Activated T-cell treated with anti-CD3 and anti-CD28 coated beads for 24 hours (primary cell): ENCODE measurements at regions not wholly inside any gene's neighbourhood (a gene's known extent, or its start where the extent isn't known, plus 50 kb on each side); places are given as distances from the start of the nearest gene placed in this dataset.
"Not testable (repeated sequence)": the region's sequence is repeated elsewhere in the genome, so short reads cannot be mapped to it uniquely, and the experiment has no call there.

ENCODE experiments used
- DNase-seq: peaks from one replicate; pipeline ENCODE4 v3.0.0-alpha.2; 2020; ENCODE audit warnings: low read depth

GRCh38 chr4:53920116-53920515, 144.3 kb downstream of the CHIC2 start:
- DNase-seq = no peak

GRCh38 chr4:53919535-53919934, 144.9 kb downstream of the CHIC2 start:
- DNase-seq = no peak

GRCh38 chr4:53917729-53918128, 146.7 kb downstream of the CHIC2 start:
- no peak for DNase-seq

GRCh38 chr4:53916431-53916889, 147.9 kb downstream of the CHIC2 start:
- DNase-seq = no peak

- DNase-seq = no peak
Observed at GRCh38 chr4:53914313-53915016, 149.9 kb downstream of the CHIC2 start.

- no peak for DNase-seq
Observed at GRCh38 chr4:53913771-53914170, 150.6 kb downstream of the CHIC2 start.

- DNase-seq = no peak
Observed at GRCh38 chr4:53912766-53913497, 151.5 kb downstream of the CHIC2 start.

- no peak for DNase-seq
Observed at GRCh38 chr4:53908661-53909078, 155.7 kb downstream of the CHIC2 start.

- DNase-seq = no peak
Observed at GRCh38 chr4:53907772-53908171, 156.6 kb downstream of the CHIC2 start.

- no peak for DNase-seq
Observed at GRCh38 chr4:53906606-53907190, 157.7 kb downstream of the CHIC2 start.

GRCh38 chr4:53905941-53906377, 158.4 kb downstream of the CHIC2 start:
- DNase-seq = no peak

GRCh38 chr4:53905276-53905940, 159.0 kb downstream of the CHIC2 start:
- no peak for DNase-seq

GRCh38 chr4:53902786-53903185, 161.6 kb downstream of the CHIC2 start:
- no peak for DNase-seq

- DNase-seq = no peak
Observed at GRCh38 chr4:53900271-53900649, 164.1 kb downstream of the CHIC2 start.

- no peak for DNase-seq
Observed at GRCh38 chr4:53899586-53900270, 164.7 kb downstream of the CHIC2 start.

GRCh38 chr4:53895137-53895536, 169.3 kb downstream of the CHIC2 start:
- no peak for DNase-seq

- DNase-seq = no peak
Observed at GRCh38 chr4:53890461-53890860, 173.9 kb downstream of the CHIC2 start.

- no peak for DNase-seq
Observed at GRCh38 chr4:53889326-53890055, 174.9 kb downstream of the CHIC2 start.

- no peak for DNase-seq
Observed at GRCh38 chr4:53886090-53886489, 178.3 kb downstream of the CHIC2 start.

GRCh38 chr4:53885668-53886067, 178.7 kb downstream of the CHIC2 start:
- DNase-seq = no peak

- DNase-seq = not testable (repeated sequence)
Observed at GRCh38 chr4:53877096-53877495, 187.3 kb downstream of the CHIC2 start.
